ENCODE measurements at regions not wholly inside any gene's neighbourhood (a gene's known extent, or its start where the extent isn't known, plus 50 kb on each side); places are given as distances from the start of the nearest gene placed in this dataset.

- TF ChIP-seq CTCF (IDR thresholded peaks at IDR 0.05; ENCODE audit: low read length) (no peak), EZH2 (IDR thresholded peaks at IDR 0.05; ENCODE audit: borderline replicate concordance, low read length) (no peak)
- Histone ChIP-seq H3K4me3 (ENCODE audit: low read depth, low read length, poor library complexity, severe bottlenecking) (no peak overlapping the region), H3K27ac (ENCODE audit: low read depth, low read length, poor library complexity, severe bottlenecking) (no peak overlapping the region), H3K27me3 (ENCODE audit: insufficient read depth, low read length) (0 out of 2 replicates have a peak, but pooled peaks cover 3% of the 10 kb centered on the region), H3K9ac (ENCODE audit: low read length) (no peak overlapping the region), H3F3A (ENCODE audit: insufficient read depth, low read length) (no peaks in the 10 kb centered on the region), H3K9me2 (ENCODE audit: low read depth, low read length) (no peaks in the 10 kb centered on the region), H3K36me3 (ENCODE audit: insufficient read depth, low read length) (no peaks in the 10 kb centered on the region), H4K20me1 (ENCODE audit: insufficient read depth, low read length) (no peaks in the 10 kb centered on the region), H3K9me3 (ENCODE audit: low read length) (no peaks in the 10 kb centered on the region), H2AFZ (ENCODE audit: low read length) (no peak overlapping the region), H3K4me2 (ENCODE audit: low read length) (no peak overlapping the region), H3K79me2 (ENCODE audit: insufficient read depth, low read length) (no peaks in the 10 kb centered on the region), H3K4me1 (ENCODE audit: insufficient read depth, low read length, severe bottlenecking) (no peaks in the 10 kb centered on the region)
Measured at GRCh38 chr18:47542551-47542950, 291.1 kb upstream of the SKOR2 start.

GRCh38 chr18:47531717-47532116, 280.3 kb upstream of the SKOR2 start:
- H3K4me1 ChIP-seq (ENCODE audit: insufficient read depth, low read length, severe bottlenecking), result no peaks in the 10 kb centered on the region
- H2AFZ ChIP-seq (ENCODE audit: low read length), result no peak overlapping the region
- no peak overlapping the region for H3K9ac ChIP-seq (ENCODE audit: low read length)
- no peak overlapping the region for H3K4me2 ChIP-seq (ENCODE audit: low read length)
- H3K36me3 ChIP-seq (ENCODE audit: insufficient read depth, low read length), result no peaks in the 10 kb centered on the region
- H3K27ac ChIP-seq (ENCODE audit: low read depth, low read length, poor library complexity, severe bottlenecking), result no peak overlapping the region
- H3K79me2 ChIP-seq (ENCODE audit: insufficient read depth, low read length), result no peaks in the 10 kb centered on the region
- H3K4me3 ChIP-seq (ENCODE audit: low read depth, low read length, poor library complexity, severe bottlenecking), result no peak overlapping the region
- no peaks in the 10 kb centered on the region for H3K9me3 ChIP-seq (ENCODE audit: low read length)
- no peaks in the 10 kb centered on the region for H4K20me1 ChIP-seq (ENCODE audit: insufficient read depth, low read length)
- H3K27me3 ChIP-seq (ENCODE audit: insufficient read depth, low read length), result no peaks in the 10 kb centered on the region
- H3F3A ChIP-seq (ENCODE audit: insufficient read depth, low read length), result no peaks in the 10 kb centered on the region
- no peak for TF ChIP-seq EZH2 (IDR thresholded peaks at IDR 0.05; ENCODE audit: borderline replicate concordance, low read length)
- no peak for TF ChIP-seq CTCF (IDR thresholded peaks at IDR 0.05; ENCODE audit: low read length)
- H3K9me2 ChIP-seq (ENCODE audit: low read depth, low read length), result no peaks in the 10 kb centered on the region

GRCh38 chr18:47530695-47531094, 279.2 kb upstream of the SKOR2 start:
- Histone ChIP-seq H3F3A (ENCODE audit: insufficient read depth, low read length) (no peaks in the 10 kb centered on the region), H3K9ac (ENCODE audit: low read length) (no peak overlapping the region), H3K4me3 (ENCODE audit: low read depth, low read length, poor library complexity, severe bottlenecking) (no peak overlapping the region), H3K27me3 (ENCODE audit: insufficient read depth, low read length) (no peaks in the 10 kb centered on the region), H4K20me1 (ENCODE audit: insufficient read depth, low read length) (no peaks in the 10 kb centered on the region), H3K36me3 (ENCODE audit: insufficient read depth, low read length) (no peaks in the 10 kb centered on the region), H2AFZ (ENCODE audit: low read length) (no peak overlapping the region), H3K4me1 (ENCODE audit: insufficient read depth, low read length, severe bottlenecking) (no peaks in the 10 kb centered on the region), H3K9me3 (ENCODE audit: low read length) (no peaks in the 10 kb centered on the region), H3K27ac (ENCODE audit: low read depth, low read length, poor library complexity, severe bottlenecking) (no peak overlapping the region), H3K4me2 (ENCODE audit: low read length) (no peak overlapping the region), H3K79me2 (ENCODE audit: insufficient read depth, low read length) (no peaks in the 10 kb centered on the region), H3K9me2 (ENCODE audit: low read depth, low read length) (no peaks in the 10 kb centered on the region)
- no peak for TF ChIP-seq EZH2 (IDR thresholded peaks at IDR 0.05; ENCODE audit: borderline replicate concordance, low read length)
- no peak for TF ChIP-seq CTCF (IDR thresholded peaks at IDR 0.05; ENCODE audit: low read length)

Measured in OCI-LY1 (cell line).